A549 (cell line): ENCODE measurements at regions not wholly inside any gene's neighbourhood (a gene's known extent, or its start where the extent isn't known, plus 50 kb on each side); places are given as distances from the start of the nearest gene placed in this dataset.

Experiments used
- ATAC-seq, 2 experiments: fragments of 200-7000 bp in 1 of 2; fragments of >200 bp in 1 of 2; cut with Nextera tagmentation in 1 of 2; cut with Tn5 transposase in 1 of 2; 3 replicates each; pipeline versions ENCODE4 v1.8.0 to v1.9.1; 2018 to 2020; ENCODE audit warnings: mild to moderate bottlenecking in 1 of 2, moderate library complexity in 1 of 2
- CTCF ChIA-PET: fragments of 300-600 bp; sonication (Branson Sonifier 250); formaldehyde crosslinking; extraction: SDS; loops from one replicate; lab custom pipeline; 2021; ENCODE audit warnings: antibody characterized with exemption, inconsistent platforms; lab: Yijun Ruan, JAX
- POLR2A ChIA-PET: fragments of 350-600 bp; formaldehyde crosslinking; extraction: SDS; loops from one replicate; lab custom pipeline; 2021; ENCODE audit warnings: antibody characterized with exemption, inconsistent platforms; lab: Yijun Ruan, JAX
- DNase-seq, 2 experiments: peaks; one replicate each; pipeline versions ENCODE4 v3.0.0 to v3.0.0-alpha.2; 2011 to 2016; ENCODE audit warnings: low read depth in 1 of 2, low spot score in 1 of 2
- FAIRE-seq: peaks from 2 replicates; lab custom pipeline; 2011; peaks lifted over from hg19 to GRCh38; lab: Jason Lieb, UNC
- H3K27ac ChIP-seq, 2 experiments: fragments of >200 bp; sonication (Bioruptor Twin); formaldehyde crosslinking; 3 replicates each; pipeline ENCODE4 v1.5.1; 2016 to 2017
- H3K4me1 ChIP-seq: fragments of >200 bp; sonication (Bioruptor Twin); formaldehyde crosslinking; 3 replicates; pipeline ENCODE4 v1.6.1; 2016
- H3K4me2 ChIP-seq: fragments of >200 bp; sonication (Bioruptor Twin); formaldehyde crosslinking; 3 replicates; pipeline ENCODE4 v1.6.1; 2016
- H3K4me3 ChIP-seq: fragments of >200 bp; sonication (Bioruptor Twin); formaldehyde crosslinking; 3 replicates; pipeline ENCODE4 v1.5.1; 2016
- H3K9me3 ChIP-seq: fragments of >200 bp; sonication (Bioruptor Twin); formaldehyde crosslinking; 3 replicates; pipeline ENCODE4 v1.6.1; 2016
- CTCF ChIP-seq: fragments of >200 bp; sonication (Bioruptor Twin); formaldehyde crosslinking; IDR thresholded peaks from 3 replicates; pipeline ENCODE4 v1.5.1; 2016
- EHF ChIP-seq: fragments of 250-450 bp; sonication (Bioruptor Pico); IDR thresholded peaks from 2 replicates; pipeline ENCODE4 v1.5.0; 2020; ENCODE audit warnings: mild to moderate bottlenecking
- ESRRA ChIP-seq: fragments of 150-350 bp; IDR thresholded peaks from 2 replicates; pipeline ENCODE4 v1.6.1; 2014; ENCODE audit warnings: mild to moderate bottlenecking, low read length, borderline replicate concordance
- FOSL2 ChIP-seq, 2 experiments: fragments of 450-650 bp in 1 of 2; fragments of >200 bp in 1 of 2; sonication (Bioruptor Twin) in 1 of 2; formaldehyde crosslinking; IDR thresholded peaks; 2 replicates each; pipeline versions ENCODE4 v1.5.0 to v1.6.1; 2016 to 2020; ENCODE audit warnings: mild to moderate bottlenecking in 1 of 2, moderate library complexity in 1 of 2
- HMGXB4 ChIP-seq: fragments of 250-450 bp; sonication (Bioruptor Pico); IDR thresholded peaks from 2 replicates; pipeline ENCODE4 v1.5.0; 2021; ENCODE audit warnings: mild to moderate bottlenecking, moderate library complexity, borderline replicate concordance
- HOXA7 ChIP-seq: fragments of 250-450 bp; sonication (Bioruptor Pico); IDR thresholded peaks from 2 replicates; pipeline ENCODE4 v1.5.0; 2020; ENCODE audit warnings: mild to moderate bottlenecking, moderate library complexity
- HOXB13 ChIP-seq: fragments of 250-450 bp; sonication (Bioruptor Pico); IDR thresholded peaks from 2 replicates; pipeline ENCODE4 v1.5.0; 2020; ENCODE audit warnings: low read depth, mild to moderate bottlenecking, moderate library complexity
- HOXB5 ChIP-seq: fragments of 250-450 bp; sonication (Bioruptor Pico); IDR thresholded peaks from 2 replicates; pipeline ENCODE4 v1.5.0; 2020; ENCODE audit warnings: mild to moderate bottlenecking, moderate library complexity
- JUNB ChIP-seq: fragments of >200 bp; sonication (Bioruptor Twin); formaldehyde crosslinking; IDR thresholded peaks from 2 replicates; pipeline ENCODE4 v1.6.1; 2016
- MAZ ChIP-seq: fragments of 150-350 bp; IDR thresholded peaks from 2 replicates; pipeline ENCODE4 v1.6.1; 2014; ENCODE audit warnings: antibody characterized with exemption, low read depth, low read length, borderline replicate concordance
- MYC ChIP-seq: IDR thresholded peaks from 2 replicates; pipeline ENCODE4 v1.6.1; 2012; ENCODE audit warnings: mild to moderate bottlenecking, inconsistent platforms, low read length, improper control_type of control experiment, borderline replicate concordance
- NPAS2 ChIP-seq: fragments of 250-450 bp; sonication (Bioruptor Pico); IDR thresholded peaks from 2 replicates; pipeline ENCODE4 v1.8.0; 2022; ENCODE audit warnings: mild to moderate bottlenecking, moderate library complexity, borderline replicate concordance
- NR3C1 ChIP-seq: fragments of >200 bp; sonication (Bioruptor Twin); formaldehyde crosslinking; IDR thresholded peaks from 3 replicates; pipeline ENCODE4 v1.6.1; 2017
- POLR2AphosphoS2 ChIP-seq: conservative IDR thresholded peaks from 2 replicates; pipeline ENCODE4 v1.6.1; 2012; ENCODE audit warnings: low read length, improper control_type of control experiment, inconsistent platforms
- RARB ChIP-seq: fragments of 250-450 bp; sonication (Bioruptor Pico); IDR thresholded peaks from 2 replicates; pipeline ENCODE4 v1.8.0; 2021; ENCODE audit warnings: mild to moderate bottlenecking, moderate library complexity
- SREBF2 ChIP-seq: fragments of 450-650 bp; IDR thresholded peaks from 2 replicates; pipeline ENCODE4 v1.6.1; 2014; ENCODE audit warnings: mild to moderate bottlenecking, moderate library complexity
- WGBS: methylation state at CpG from one replicate; pipeline ENCODE4 v1.1.6; 2017; ENCODE audit errors: missing lambda C conversion rate; 5-methylcytosine and 5-hydroxymethylcytosine counted together
- TF ChIP-seq, protein P1 (sequence below): IDR thresholded peaks from 2 replicates; pipeline ENCODE4 v1.6.1; 2012; ENCODE audit warnings: low read depth, borderline replicate concordance
- TF ChIP-seq, protein P2 (sequence below): fragments of 250-450 bp; sonication (Bioruptor Pico); IDR thresholded peaks from 2 replicates; pipeline ENCODE4 v1.5.0; 2020; ENCODE audit warnings: low read depth, mild to moderate bottlenecking, moderate library complexity

DNA sequence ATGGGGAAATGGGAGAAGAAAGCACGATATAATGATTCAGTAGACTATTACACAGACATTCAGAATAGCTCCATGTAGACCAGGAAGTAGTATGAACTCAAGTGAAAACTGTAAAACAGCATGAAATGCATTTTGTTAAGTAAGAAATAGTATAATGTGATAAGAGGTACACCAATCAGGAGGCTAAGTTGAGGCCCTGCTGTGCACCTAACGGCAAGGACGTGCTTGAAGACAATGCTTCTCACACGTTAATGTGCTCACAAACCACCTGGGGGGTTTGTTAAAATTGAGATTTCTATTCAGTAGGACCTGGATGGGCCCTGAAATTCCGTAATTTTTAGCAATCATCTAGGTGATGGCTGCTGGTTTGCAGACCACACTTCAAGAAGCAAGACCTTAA lies 178.9 kb upstream of the SULF2 start (continued):
- TF ChIP-seq ESRRA (no peak), EHF (CRISPR knock-in tag) (no peak), FOSL2 (IDR thresholded peaks at IDR 0.05) (no peak), FOSL2 (CRISPR knock-in tag; IDR thresholded peaks at IDR 0.05) (no peak), HOXB5 (CRISPR knock-in tag) (no peak), RARB (CRISPR knock-in tag) (no peak)
- TF ChIP-seq, all 56 proteins: peak for 0

- POLR2A ChIA-PET: no interaction called here
- no peak overlapping the region for H3K4me2 ChIP-seq
- WGBS: 38% methylated on average over 8 of the region's 8 CpGs
Measured at GRCh38 chr20:47963022-47963421, 177.7 kb upstream of the SULF2 start.

DNA sequence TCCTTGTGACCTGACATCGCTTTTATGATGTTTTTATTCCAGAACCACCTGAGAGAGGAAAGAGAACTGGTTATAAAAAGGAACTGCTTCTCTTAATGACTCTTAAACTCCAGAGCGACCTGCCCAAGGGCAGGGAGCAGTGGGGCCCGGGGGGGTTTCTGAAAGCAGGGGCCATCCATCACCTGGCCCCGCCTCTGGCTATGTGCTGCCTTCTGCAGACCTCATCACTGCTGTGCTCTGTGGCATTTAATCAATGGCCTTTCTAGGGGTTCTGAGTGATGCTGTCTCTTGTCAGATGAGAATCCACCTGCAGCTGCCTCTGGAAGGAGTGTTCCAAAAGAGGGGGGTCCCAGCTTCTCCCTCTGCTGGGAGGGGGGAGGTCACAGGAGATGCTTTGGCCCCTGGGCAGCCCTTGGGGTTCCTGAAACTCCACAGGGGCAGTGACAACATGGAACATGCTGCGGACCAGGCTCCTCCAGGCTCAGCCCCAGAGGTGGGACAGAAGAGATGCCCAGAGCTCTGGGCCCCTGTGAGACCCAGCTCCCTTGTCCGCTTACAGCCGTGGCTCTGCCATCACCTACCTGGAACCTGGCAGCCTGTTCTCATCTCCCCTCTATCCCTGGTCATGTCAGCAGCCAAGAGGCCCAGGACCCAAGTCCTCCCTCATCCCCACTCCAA lies 177.1 kb upstream of the SULF2 start:
- FAIRE-seq (no peak), ATAC-seq (no peak), DNase-seq (no peak)
- TF ChIP-seq HMGXB4 (CRISPR knock-in tag): no peak
- no peak for TF ChIP-seq SREBF2
- TF ChIP-seq, protein P1, sequence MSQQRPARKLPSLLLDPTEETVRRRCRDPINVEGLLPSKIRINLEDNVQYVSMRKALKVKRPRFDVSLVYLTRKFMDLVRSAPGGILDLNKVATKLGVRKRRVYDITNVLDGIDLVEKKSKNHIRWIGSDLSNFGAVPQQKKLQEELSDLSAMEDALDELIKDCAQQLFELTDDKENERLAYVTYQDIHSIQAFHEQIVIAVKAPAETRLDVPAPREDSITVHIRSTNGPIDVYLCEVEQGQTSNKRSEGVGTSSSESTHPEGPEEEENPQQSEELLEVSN: no peak
- no peak for TF ChIP-seq CTCF
- TF ChIP-seq JUNB: no peak
- no peak for TF ChIP-seq NPAS2 (CRISPR knock-in tag)
- no peak for TF ChIP-seq RARB (CRISPR knock-in tag)
- no peak overlapping the region for H3K4me3 ChIP-seq
- POLR2A ChIA-PET: no interaction called here
- H3K4me1 ChIP-seq: 0 out of 3 replicates have a peak, but pooled peaks cover 4% of the 10 kb centered on the region
- no peak overlapping the region for H3K27ac ChIP-seq
- CTCF ChIA-PET: interaction anchor here (2.0 to 2.6 kb wide), 2 partner anchors 14 to 658 kb away, joined by 5 to 7 read pairs; no protein-coding TSS in a partner anchor
- 38% methylated on average over 7 of the region's 7 CpGs for WGBS
- no peak overlapping the region for H3K4me2 ChIP-seq
- no peaks in the 10 kb centered on the region for H3K9me3 ChIP-seq

More at GRCh38 chr20:47963022-47963421, 177.7 kb upstream of the SULF2 start:
- no peak for FAIRE-seq
- Histone ChIP-seq H3K4me3 (no peak overlapping the region), H3K4me1 (0 out of 3 replicates have a peak, but pooled peaks cover 4% of the 10 kb centered on the region), H3K9me3 (no peaks in the 10 kb centered on the region), H3K27ac (no peak overlapping the region)
- DNase-seq: no peak
- ATAC-seq: no peak
- CTCF ChIA-PET: interaction anchor here (2.0 to 2.6 kb wide), 2 partner anchors 13 to 658 kb away, joined by 5 to 7 read pairs; no protein-coding TSS in a partner anchor
- TF ChIP-seq NR3C1: no peak
- no peak for TF ChIP-seq HOXB13 (CRISPR knock-in tag)
- TF ChIP-seq MAZ: no peak
- TF ChIP-seq, protein P1: no peak
- no peak for TF ChIP-seq HOXA7 (CRISPR knock-in tag)
- no peak for TF ChIP-seq POLR2AphosphoS2
- TF ChIP-seq, protein P2, sequence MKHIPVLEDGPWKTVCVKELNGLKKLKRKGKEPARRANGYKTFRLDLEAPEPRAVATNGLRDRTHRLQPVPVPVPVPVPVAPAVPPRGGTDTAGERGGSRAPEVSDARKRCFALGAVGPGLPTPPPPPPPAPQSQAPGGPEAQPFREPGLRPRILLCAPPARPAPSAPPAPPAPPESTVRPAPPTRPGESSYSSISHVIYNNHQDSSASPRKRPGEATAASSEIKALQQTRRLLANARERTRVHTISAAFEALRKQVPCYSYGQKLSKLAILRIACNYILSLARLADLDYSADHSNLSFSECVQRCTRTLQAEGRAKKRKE (CRISPR knock-in tag): no peak
- no peak for TF ChIP-seq MYC
